WERI-Rb-1 (cell line): ENCODE measurements at regions not wholly inside any gene's neighbourhood (a gene's known extent, or its start where the extent isn't known, plus 50 kb on each side); places are given as distances from the start of the nearest gene placed in this dataset.

ENCODE experiments used
- DNase-seq: peaks from one replicate; pipeline ENCODE4 v3.0.0-alpha.2; 2020
- H3K27ac ChIP-seq: fragments of 250-450 bp; sonication (Bioruptor Pico); 2 replicates; pipeline ENCODE4 v1.5.1; 2020; ENCODE audit warnings: mild to moderate bottlenecking, moderate library complexity
- H3K27me3 ChIP-seq: fragments of 250-450 bp; sonication (Bioruptor Pico); 2 replicates; pipeline ENCODE4 v1.5.1; 2021; ENCODE audit warnings: mild to moderate bottlenecking, low read depth, moderate library complexity; ENCODE audit not compliant: insufficient read depth, severe bottlenecking
- H3K36me3 ChIP-seq: fragments of 250-450 bp; sonication (Bioruptor Pico); 2 replicates; pipeline ENCODE4 v1.5.1; 2020; ENCODE audit warnings: mild to moderate bottlenecking, moderate library complexity
- H3K4me3 ChIP-seq: 2 replicates; pipeline ENCODE4 v1.5.1; 2011; ENCODE audit warnings: low read depth, mild to moderate bottlenecking, control low read depth, low read length
- H3K9me3 ChIP-seq: fragments of 250-450 bp; sonication (Bioruptor Pico); 2 replicates; pipeline ENCODE4 v1.5.1; 2021; ENCODE audit warnings: mild to moderate bottlenecking, moderate library complexity; ENCODE audit not compliant: severe bottlenecking
- CTCF ChIP-seq: IDR thresholded peaks from 2 replicates; pipeline ENCODE4 v1.5.1; 2011; ENCODE audit warnings: low read depth, mild to moderate bottlenecking, control low read depth, inconsistent platforms, low read length

GRCh38 chr6:137697267-137697938 is 169.7 kb upstream of the TNFAIP3 start:
- Histone ChIP-seq H3K27ac (no peak overlapping the region), H3K27me3 (peaks cover 5% of the 10 kb centered on the region), H3K4me3 (no peak overlapping the region), H3K9me3 (no peaks in the 10 kb centered on the region), H3K36me3 (no peaks in the 10 kb centered on the region)
- no peak for TF ChIP-seq CTCF
- DNase-seq = no peak

GRCh38 chr6:137698636-137699030 is 168.4 kb upstream of the TNFAIP3 start:
- DNase-seq = no peak
- H3K27me3 ChIP-seq = peaks cover 5% of the 10 kb centered on the region
- no peak for TF ChIP-seq CTCF
- no peak overlapping the region for H3K4me3 ChIP-seq
- H3K9me3 ChIP-seq = no peaks in the 10 kb centered on the region
- H3K36me3 ChIP-seq = no peaks in the 10 kb centered on the region
- H3K27ac ChIP-seq = no peak overlapping the region

GRCh38 chr6:137699031-137699683 is 167.9 kb upstream of the TNFAIP3 start:
- Histone ChIP-seq H3K27me3 (peaks cover 5% of the 10 kb centered on the region), H3K27ac (no peak overlapping the region)
- DNase-seq = no peak

GRCh38 chr6:137700161-137700560 is 166.9 kb upstream of the TNFAIP3 start:
- peaks cover 5% of the 10 kb centered on the region for H3K27me3 ChIP-seq
- no peak for DNase-seq
- TF ChIP-seq CTCF = no peak
- H3K27ac ChIP-seq = no peak overlapping the region
- no peaks in the 10 kb centered on the region for H3K9me3 ChIP-seq
- no peaks in the 10 kb centered on the region for H3K36me3 ChIP-seq
- H3K4me3 ChIP-seq = no peak overlapping the region

More at GRCh38 chr6:137699031-137699683, 167.9 kb upstream of the TNFAIP3 start:
- H3K4me3 ChIP-seq = no peak overlapping the region
- H3K9me3 ChIP-seq = no peaks in the 10 kb centered on the region
- TF ChIP-seq CTCF = no peak
- H3K36me3 ChIP-seq = no peaks in the 10 kb centered on the region

GRCh38 chr6:137700751-137701477 is 166.1 kb upstream of the TNFAIP3 start:
- no peak for TF ChIP-seq CTCF
- H3K27ac ChIP-seq = no peak overlapping the region
- H3K9me3 ChIP-seq = no peaks in the 10 kb centered on the region
- H3K4me3 ChIP-seq = no peak overlapping the region
- no peaks in the 10 kb centered on the region for H3K36me3 ChIP-seq
- H3K27me3 ChIP-seq = peaks cover 5% of the 10 kb centered on the region
- DNase-seq = no peak
